MM.1S (cell line): ENCODE measurements at regions not wholly inside any gene's neighbourhood (a gene's known extent, or its start where the extent isn't known, plus 50 kb on each side); places are given as distances from the start of the nearest gene placed in this dataset.
"Not testable (repeated sequence)": the region's sequence is repeated elsewhere in the genome, so short reads cannot be mapped to it uniquely, and the experiment has no call there.

Experiments used
- DNase-seq: peaks from one replicate; pipeline ENCODE4 v3.0.0-alpha.2; 2015
- H2AFZ ChIP-seq: fragments of 300-600 bp; sonication (generic); 2 replicates; pipeline ENCODE4 v1.6.0; 2016; ENCODE audit warnings: antibody characterized with exemption, low read length
- H3F3A ChIP-seq: fragments of 300-600 bp; sonication (generic); 2 replicates; pipeline ENCODE4 v1.6.1; 2016; ENCODE audit warnings: mild to moderate bottlenecking, antibody characterized with exemption, low read length, moderate library complexity, mixed read lengths; ENCODE audit not compliant: insufficient read depth
- H3K27ac ChIP-seq: fragments of 300-600 bp; sonication (generic); 2 replicates; pipeline ENCODE4 v1.5.1; 2016; ENCODE audit warnings: mild to moderate bottlenecking, low read length
- H3K27me3 ChIP-seq: fragments of 300-600 bp; sonication (generic); replicated peaks from 2 replicates; pipeline ENCODE4 v1.6.0; 2016; ENCODE audit warnings: low read length; ENCODE audit not compliant: insufficient read depth
- H3K36me3 ChIP-seq: fragments of 300-600 bp; sonication (generic); replicated peaks from 2 replicates; pipeline ENCODE4 v1.6.1; 2016; ENCODE audit warnings: mild to moderate bottlenecking, low read length, mixed read lengths; ENCODE audit not compliant: insufficient read depth
- H3K4me1 ChIP-seq: fragments of 300-600 bp; sonication (generic); 2 replicates; pipeline ENCODE4 v1.6.1; 2016; ENCODE audit warnings: low read length, mixed read lengths
- H3K4me2 ChIP-seq: fragments of 300-600 bp; sonication (generic); 2 replicates; pipeline ENCODE4 v1.6.0; 2016; ENCODE audit warnings: low read depth, low read length
- H3K4me3 ChIP-seq: fragments of 300-600 bp; sonication (generic); 2 replicates; pipeline ENCODE4 v1.5.1; 2016; ENCODE audit warnings: low read length, mixed read lengths
- H3K79me2 ChIP-seq: fragments of 300-600 bp; sonication (generic); 2 replicates; pipeline ENCODE4 v1.6.1; 2016; ENCODE audit warnings: mixed run types, low read length, mixed read lengths
- H3K9ac ChIP-seq: fragments of 300-600 bp; sonication (generic); 2 replicates; pipeline ENCODE4 v1.6.1; 2016; ENCODE audit warnings: low read length, mixed read lengths
- H3K9me2 ChIP-seq: fragments of 300-600 bp; sonication (generic); replicated peaks from 2 replicates; pipeline ENCODE4 v1.6.1; 2016; ENCODE audit warnings: mild to moderate bottlenecking, low read length, mixed read lengths; ENCODE audit not compliant: insufficient read depth
- H3K9me3 ChIP-seq: fragments of 300-600 bp; sonication (generic); replicated peaks from 2 replicates; pipeline ENCODE4 v1.6.1; 2016; ENCODE audit warnings: mild to moderate bottlenecking, low read length, mixed read lengths; ENCODE audit not compliant: insufficient read depth
- H4K20me1 ChIP-seq: fragments of 300-600 bp; sonication (generic); 2 replicates; pipeline ENCODE4 v1.6.1; 2016; ENCODE audit warnings: mild to moderate bottlenecking, low read length, moderate library complexity, mixed read lengths; ENCODE audit not compliant: insufficient read depth
- CTCF ChIP-seq: fragments of 300-600 bp; sonication (generic); IDR thresholded peaks from 2 replicates; pipeline ENCODE4 v1.5.1; 2016; ENCODE audit warnings: antibody characterized with exemption, low read length, mixed read lengths
- EZH2 ChIP-seq: fragments of 300-600 bp; sonication (generic); optimal IDR thresholded peaks from 2 replicates; pipeline ENCODE3; 2017; ENCODE audit warnings: low read depth, mild to moderate bottlenecking, antibody characterized with exemption, low read length, mixed read lengths
- EZH2phosphoT487 ChIP-seq: fragments of 300-600 bp; sonication (generic); IDR thresholded peaks from 2 replicates; pipeline ENCODE4 v1.6.1; 2018; ENCODE audit warnings: antibody characterized with exemption, low read length

GRCh38 chr2:85942346-85942957, 53.7 kb upstream of the ST3GAL5 start:
- H3K36me3 ChIP-seq = no peaks in the 10 kb centered on the region
- H4K20me1 ChIP-seq = no peaks in the 10 kb centered on the region
- H3K27ac ChIP-seq = no peak overlapping the region
- H3K9me3 ChIP-seq = no peaks in the 10 kb centered on the region
- H3K4me2 ChIP-seq = no peak overlapping the region
- no peak overlapping the region for H3K4me3 ChIP-seq
- H3K9me2 ChIP-seq = no peaks in the 10 kb centered on the region
- H3K79me2 ChIP-seq = no peaks in the 10 kb centered on the region
- no peak for DNase-seq
- no peaks in the 10 kb centered on the region for H3F3A ChIP-seq
- no peaks in the 10 kb centered on the region for H3K27me3 ChIP-seq
- no peaks in the 10 kb centered on the region for H3K4me1 ChIP-seq
- no peak overlapping the region for H3K9ac ChIP-seq
- no peak overlapping the region for H2AFZ ChIP-seq
- no peak for TF ChIP-seq EZH2phosphoT487
- no peak for TF ChIP-seq EZH2
- no peak for TF ChIP-seq CTCF

DNA sequence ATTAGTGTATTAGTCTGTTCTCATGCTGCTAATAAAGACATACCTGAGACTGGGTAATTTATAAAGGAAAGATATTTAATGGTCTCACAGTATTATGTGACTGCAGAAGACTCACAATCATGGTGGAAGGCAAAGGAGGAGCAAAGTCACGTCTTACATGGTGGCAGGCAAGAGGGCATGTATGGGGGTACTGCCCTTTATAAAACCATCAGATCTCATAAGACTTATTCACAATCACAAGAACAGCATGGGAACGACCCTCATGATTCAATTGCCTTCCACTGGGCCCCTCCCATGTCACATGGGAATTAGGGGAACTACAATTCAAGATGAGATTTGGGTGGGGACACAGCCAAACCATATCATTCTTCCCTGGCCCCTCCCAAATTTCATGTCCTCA, 52.7 kb upstream of the ST3GAL5 start:
- H3K79me2 ChIP-seq, H3K9ac ChIP-seq, H4K20me1 ChIP-seq, H3K9me2 ChIP-seq, H3K27ac ChIP-seq, H3K4me1 ChIP-seq, H2AFZ ChIP-seq, H3K9me3 ChIP-seq, H3K4me3 ChIP-seq, H3K4me2 ChIP-seq, H3K36me3 ChIP-seq, H3K27me3 ChIP-seq, DNase-seq, H3F3A ChIP-seq: not testable (repeated sequence)

DNA sequence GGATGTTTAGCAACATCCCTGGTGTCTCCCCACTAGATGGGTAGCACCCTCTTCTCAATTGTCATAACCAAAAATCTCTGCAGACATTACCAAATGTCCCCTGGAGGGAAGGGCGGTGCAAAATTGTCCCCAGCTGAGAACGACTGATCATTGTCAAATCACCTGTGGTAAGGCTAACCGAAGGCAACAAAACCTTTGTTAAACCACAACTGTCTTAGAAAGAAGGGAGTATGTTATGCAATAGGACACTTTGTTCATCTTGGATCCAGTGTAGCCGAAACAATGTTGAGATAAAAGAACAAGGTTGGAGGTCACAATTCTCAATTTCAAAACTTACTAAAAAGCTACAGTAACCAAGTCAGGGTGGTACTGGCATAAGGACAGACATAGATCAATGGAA, 50.3 kb upstream of the ST3GAL5 start:
- no peak overlapping the region for H3K4me3 ChIP-seq
- no peak for DNase-seq
- H3K4me2 ChIP-seq = no peak overlapping the region
- no peaks in the 10 kb centered on the region for H3K9me3 ChIP-seq
- H3K9ac ChIP-seq = no peak overlapping the region
- no peaks in the 10 kb centered on the region for H3F3A ChIP-seq
- no peak overlapping the region for H3K27ac ChIP-seq
- TF ChIP-seq EZH2phosphoT487 = no peak
- TF ChIP-seq EZH2 = no peak
- TF ChIP-seq CTCF = no peak
- no peaks in the 10 kb centered on the region for H3K27me3 ChIP-seq
- no peaks in the 10 kb centered on the region for H3K79me2 ChIP-seq
- H3K36me3 ChIP-seq = no peaks in the 10 kb centered on the region
- H3K9me2 ChIP-seq = no peaks in the 10 kb centered on the region
- no peaks in the 10 kb centered on the region for H4K20me1 ChIP-seq
- 0 out of 2 replicates have a peak, but pooled peaks cover 3% of the 10 kb centered on the region for H3K4me1 ChIP-seq
- no peak overlapping the region for H2AFZ ChIP-seq
